HCT116 (cell line): ENCODE measurements at regions not wholly inside any gene's neighbourhood (a gene's known extent, or its start where the extent isn't known, plus 50 kb on each side); places are given as distances from the start of the nearest gene placed in this dataset.

Experiments used
- ATAC-seq: fragments of 200-7000 bp; cut with Tn5 transposase; 2 replicates; pipeline ENCODE4 v1.9.1; 2020; ENCODE audit warnings: mild to moderate bottlenecking, moderate library complexity
- BruUV-seq: library from RNA; stranded (reverse); fragments of 400-500 nt; replicated peaks from 2 replicates; lab custom pipeline; 2021; lab: Mats Ljungman, UMichigan
- CTCF ChIA-PET: fragments of 300-600 bp; sonication (Branson Sonifier 250); formaldehyde crosslinking; loops from one replicate; lab custom pipeline; 2021; ENCODE audit warnings: antibody characterized with exemption; lab: Charles Lee
- POLR2A ChIA-PET: fragments of 300-600, 350-600 bp; sonication (Branson Sonifier 250); formaldehyde crosslinking; loops from one replicate; lab custom pipeline; 2021; ENCODE audit warnings: antibody characterized with exemption; lab: Charles Lee
- RAD21 ChIA-PET, 2 experiments: fragments of 300-600 bp; sonication (Branson Sonifier 250); formaldehyde crosslinking; loops; one replicate each; lab custom pipeline; 2023; ENCODE audit warnings: low total read pairs in 2 of 2; ENCODE audit not compliant: uncharacterized antibody in 2 of 2, unreplicated experiment in 2 of 2, low non-redundant PET in 1 of 2; lab: Charles Lee
- DNase-seq: peaks from one replicate; pipeline ENCODE4 v3.0.0-alpha.2; 2010; ENCODE audit warnings: low read depth, low spot score
- H2AFZ ChIP-seq: fragments of 200-600 bp; shearing (Covaris generic), sonication (generic); 2 replicates; pipeline ENCODE4 v1.6.1; 2017; ENCODE audit warnings: low read depth, mixed run types, mixed read lengths, antibody characterized with exemption, low read length; ENCODE audit not compliant: poor library complexity, severe bottlenecking
- H3K27ac ChIP-seq: 2 replicates; pipeline ENCODE4 v1.5.1; 2012; ENCODE audit warnings: low read depth, low read length
- H3K27me3 ChIP-seq: fragments of 200-600 bp; sonication (generic); 2 replicates; pipeline ENCODE4 v1.6.1; 2016; ENCODE audit warnings: mixed run types, low read length, mixed read lengths; ENCODE audit not compliant: insufficient read depth
- H3K36me3 ChIP-seq, 2 experiments: fragments of 200-500 bp in 1 of 2; fragments of 200-600 bp in 1 of 2; sonication (Bioruptor generic) in 1 of 2; sonication (generic) in 1 of 2; 2 replicates each; pipeline versions ENCODE4 v1.5.1 to v1.6.1; 2014 to 2016; ENCODE audit warnings: low read length in 2 of 2, inconsistent platforms in 1 of 2, mixed read lengths in 1 of 2, mixed run types in 1 of 2; ENCODE audit not compliant: insufficient read depth in 2 of 2, control insufficient read depth in 1 of 2
- H3K4me1 ChIP-seq, 2 experiments: fragments of 200-600 bp in 1 of 2; sonication (generic) in 1 of 2; 2 replicates each; pipeline versions ENCODE4 v1.5.1 to v1.6.1; 2012 to 2017; ENCODE audit warnings: low read length in 2 of 2, inconsistent platforms in 1 of 2, mild to moderate bottlenecking in 1 of 2, mixed read lengths in 1 of 2, mixed run types in 1 of 2, moderate library complexity in 1 of 2; ENCODE audit not compliant: insufficient read depth in 2 of 2, control insufficient read depth in 1 of 2
- H3K4me2 ChIP-seq: fragments of 200-600 bp; sonication (generic); 2 replicates; pipeline ENCODE4 v1.6.1; 2017; ENCODE audit warnings: mixed run types, low read length, mixed read lengths
- H3K4me3 ChIP-seq, 2 experiments: fragments of 200-600 bp in 1 of 2; sonication (generic) in 1 of 2; replicated peaks in 1 of 2; 2 replicates each; pipeline ENCODE4 v1.5.1; 2011 to 2016; ENCODE audit warnings: low read length in 2 of 2, control low read depth in 1 of 2, low read depth in 1 of 2, mild to moderate bottlenecking in 1 of 2, mixed read lengths in 1 of 2, mixed run types in 1 of 2
- H3K79me2 ChIP-seq: fragments of 200-600 bp; sonication (generic); 2 replicates; pipeline ENCODE4 v1.6.1; 2017; ENCODE audit warnings: mild to moderate bottlenecking, mixed run types, low read length, moderate library complexity, mixed read lengths; ENCODE audit not compliant: insufficient read depth
- H3K9ac ChIP-seq: fragments of 200-600 bp; sonication (generic); 2 replicates; pipeline ENCODE4 v1.6.1; 2016; ENCODE audit warnings: low read length, mixed read lengths
- H3K9me2 ChIP-seq: fragments of 200-600 bp; sonication (generic), shearing (Covaris generic); 2 replicates; pipeline ENCODE4 v1.6.1; 2017; ENCODE audit warnings: mixed run types, mild to moderate bottlenecking, moderate library complexity; ENCODE audit not compliant: insufficient read depth
- H3K9me3 ChIP-seq, 2 experiments: fragments of 200-500 bp in 1 of 2; fragments of 200-600 bp in 1 of 2; sonication (Bioruptor generic) in 1 of 2; sonication (generic) in 1 of 2; 2 replicates each; pipeline ENCODE4 v1.6.1; 2014 to 2017; ENCODE audit warnings: low read length in 2 of 2, mixed read lengths in 2 of 2, inconsistent platforms in 1 of 2, low read depth in 1 of 2, mild to moderate bottlenecking in 1 of 2, mixed run types in 1 of 2, moderate library complexity in 1 of 2; ENCODE audit not compliant: control insufficient read depth in 1 of 2, insufficient read depth in 1 of 2
- H4K20me1 ChIP-seq: fragments of 200-600 bp; sonication (generic), shearing (Covaris generic); 2 replicates; pipeline ENCODE4 v1.6.1; 2017; ENCODE audit warnings: mixed run types, mild to moderate bottlenecking, moderate library complexity; ENCODE audit not compliant: insufficient read depth
- CBX3 ChIP-seq: IDR thresholded peaks from 2 replicates; pipeline ENCODE4 v1.6.1; 2012; ENCODE audit warnings: low read depth
- CEBPB ChIP-seq: IDR thresholded peaks from 2 replicates; pipeline ENCODE4 v1.6.1; 2012; ENCODE audit warnings: low read depth
- ELF1 ChIP-seq: IDR thresholded peaks from 2 replicates; pipeline ENCODE4 v1.6.1; 2012; ENCODE audit warnings: low read depth, borderline replicate concordance
- EZH2 ChIP-seq: fragments of 200-600 bp; sonication (generic); IDR thresholded peaks from 2 replicates; pipeline ENCODE4 v1.6.1; 2017; ENCODE audit warnings: antibody characterized with exemption, mixed run types
- EZH2phosphoT487 ChIP-seq: fragments of 200-600 bp; IDR thresholded peaks from 2 replicates; pipeline ENCODE4 v1.6.1; 2018; ENCODE audit warnings: antibody characterized with exemption, borderline replicate concordance
- FOSL1 ChIP-seq: IDR thresholded peaks from 2 replicates; pipeline ENCODE4 v1.6.1; 2012; ENCODE audit warnings: low read depth
- JUND ChIP-seq: IDR thresholded peaks from 2 replicates; pipeline ENCODE4 v1.6.1; 2012
- POLR2A ChIP-seq: IDR thresholded peaks from 2 replicates; pipeline ENCODE4 v1.7.0; 2011; ENCODE audit warnings: borderline replicate concordance; ENCODE audit not compliant: insufficient read depth, insufficient read length; ENCODE audit errors: extremely low read depth
- POLR2AphosphoS5 ChIP-seq: IDR thresholded peaks from 2 replicates; pipeline ENCODE4 v1.6.1; 2011; ENCODE audit warnings: mild to moderate bottlenecking, low read depth, low read length, moderate library complexity
- SIN3A ChIP-seq: IDR thresholded peaks from 2 replicates; pipeline ENCODE4 v1.6.1; 2012; ENCODE audit warnings: low read depth
- TCF7L2 ChIP-seq: IDR thresholded peaks from 2 replicates; pipeline ENCODE4 v1.7.0; 2011; ENCODE audit warnings: borderline replicate concordance, inconsistent platforms; ENCODE audit not compliant: insufficient read depth, insufficient read length; ENCODE audit errors: extremely low read depth
- YY1 ChIP-seq: IDR thresholded peaks from 2 replicates; pipeline ENCODE4 v1.6.1; 2011; ENCODE audit warnings: low read length, low read depth, moderate library complexity, mild to moderate bottlenecking; ENCODE audit not compliant: insufficient replicate concordance; ENCODE audit errors: extremely low read depth
- ZFX ChIP-seq: fragments of 450-650 bp; IDR thresholded peaks from 2 replicates; pipeline ENCODE4 v1.6.1; 2017
- ZNF274 ChIP-seq: fragments of 200-500 bp; sonication (Bioruptor generic); IDR thresholded peaks from 2 replicates; pipeline ENCODE4 v1.6.1; 2014; ENCODE audit warnings: mild to moderate bottlenecking, low read depth, low read length, inconsistent platforms
- intact Hi-C: fragments of 100-400 bp; cut with micrococcal nuclease; formaldehyde crosslinking; loops from 2 replicates; pipeline ENCODE4 v1.10.0; 2022
- TF ChIP-seq, protein P1 (sequence below): IDR thresholded peaks from 2 replicates; pipeline ENCODE4 v1.6.1; 2012
- TF ChIP-seq, protein P2 (sequence below), 3 experiments: fragments of 200-600 bp in 1 of 3; sonication (generic) in 1 of 3; IDR thresholded peaks in 2 of 3; conservative IDR thresholded peaks in 1 of 3; 2 replicates each; pipeline ENCODE4 v1.5.1; 2012 to 2017; ENCODE audit warnings: low read depth in 2 of 3, low read length in 2 of 3, antibody characterized with exemption in 1 of 3, borderline replicate concordance in 1 of 3, control low read depth in 1 of 3, mild to moderate bottlenecking in 1 of 3, mixed read lengths in 1 of 3, mixed run types in 1 of 3, moderate library complexity in 1 of 3; ENCODE audit not compliant: insufficient read depth in 1 of 3
- TF ChIP-seq, protein P3 (sequence below): IDR thresholded peaks from 2 replicates; pipeline ENCODE4 v1.6.1; 2012; ENCODE audit warnings: low read depth

DNA sequence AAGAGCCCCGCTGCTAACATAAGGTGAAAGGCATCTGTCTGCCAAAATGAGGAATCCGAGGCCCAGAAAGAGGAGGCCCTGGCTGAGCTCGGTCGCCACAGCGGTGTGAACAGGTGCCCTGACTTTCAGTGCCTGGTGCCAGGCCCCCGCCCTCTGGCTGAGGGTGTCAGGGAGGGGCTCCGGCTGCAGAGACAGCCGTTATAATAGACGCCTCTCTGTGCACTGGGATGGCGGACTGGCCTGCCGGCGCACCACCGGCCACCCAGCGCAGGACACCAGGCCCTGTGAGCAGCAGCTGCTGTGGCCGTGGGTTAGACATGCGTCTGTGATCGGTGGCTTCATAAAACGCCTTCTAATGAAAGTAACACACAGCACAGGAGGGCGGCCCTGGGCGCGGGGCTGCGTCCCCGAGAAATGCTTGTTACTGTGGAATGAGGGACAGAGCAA, 51.4 kb upstream of the ACTRT2 start:
- ChIA-PET CTCF (no interaction called here), RAD21 (no interaction called here), POLR2A (no interaction called here)
- Histone ChIP-seq H3K4me1 (no peaks in the 10 kb centered on the region), H3K36me3 (no peaks in the 10 kb centered on the region), H3K9me2 (no peaks in the 10 kb centered on the region), H3K27ac (no peak overlapping the region), H3K9me3 (no peaks in the 10 kb centered on the region), H2AFZ (no peak overlapping the region), H3K27me3 (no peaks in the 10 kb centered on the region), H4K20me1 (no peaks in the 10 kb centered on the region), H3K4me3 (no peak overlapping the region), H3K4me2 (no peak overlapping the region), H3K79me2 (no peaks in the 10 kb centered on the region), H3K9ac (no peak overlapping the region)
- TF ChIP-seq JUND = no peak
- no peak for TF ChIP-seq FOSL1
- TF ChIP-seq YY1 = no peak
- TF ChIP-seq CEBPB = no peak
- no peak for TF ChIP-seq CBX3
- TF ChIP-seq, protein P1, sequence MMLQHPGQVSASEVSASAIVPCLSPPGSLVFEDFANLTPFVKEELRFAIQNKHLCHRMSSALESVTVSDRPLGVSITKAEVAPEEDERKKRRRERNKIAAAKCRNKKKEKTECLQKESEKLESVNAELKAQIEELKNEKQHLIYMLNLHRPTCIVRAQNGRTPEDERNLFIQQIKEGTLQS = no peak
- no peak for TF ChIP-seq EZH2phosphoT487
- no peak for TF ChIP-seq ZFX
- TF ChIP-seq, protein P2, sequence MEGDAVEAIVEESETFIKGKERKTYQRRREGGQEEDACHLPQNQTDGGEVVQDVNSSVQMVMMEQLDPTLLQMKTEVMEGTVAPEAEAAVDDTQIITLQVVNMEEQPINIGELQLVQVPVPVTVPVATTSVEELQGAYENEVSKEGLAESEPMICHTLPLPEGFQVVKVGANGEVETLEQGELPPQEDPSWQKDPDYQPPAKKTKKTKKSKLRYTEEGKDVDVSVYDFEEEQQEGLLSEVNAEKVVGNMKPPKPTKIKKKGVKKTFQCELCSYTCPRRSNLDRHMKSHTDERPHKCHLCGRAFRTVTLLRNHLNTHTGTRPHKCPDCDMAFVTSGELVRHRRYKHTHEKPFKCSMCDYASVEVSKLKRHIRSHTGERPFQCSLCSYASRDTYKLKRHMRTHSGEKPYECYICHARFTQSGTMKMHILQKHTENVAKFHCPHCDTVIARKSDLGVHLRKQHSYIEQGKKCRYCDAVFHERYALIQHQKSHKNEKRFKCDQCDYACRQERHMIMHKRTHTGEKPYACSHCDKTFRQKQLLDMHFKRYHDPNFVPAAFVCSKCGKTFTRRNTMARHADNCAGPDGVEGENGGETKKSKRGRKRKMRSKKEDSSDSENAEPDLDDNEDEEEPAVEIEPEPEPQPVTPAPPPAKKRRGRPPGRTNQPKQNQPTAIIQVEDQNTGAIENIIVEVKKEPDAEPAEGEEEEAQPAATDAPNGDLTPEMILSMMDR (IDR thresholded peaks at IDR 0.05 in 2 of 3, conservative IDR thresholded peaks at IDR 0.05 in 1 of 3; ENCODE audit: borderline replicate concordance in 1 of 3, insufficient read depth in 1 of 3, low read depth in 2 of 3, low read length in 2 of 3) = no peak
- no peak for TF ChIP-seq TCF7L2
- TF ChIP-seq ZNF274 = no peak
- TF ChIP-seq, protein P3, sequence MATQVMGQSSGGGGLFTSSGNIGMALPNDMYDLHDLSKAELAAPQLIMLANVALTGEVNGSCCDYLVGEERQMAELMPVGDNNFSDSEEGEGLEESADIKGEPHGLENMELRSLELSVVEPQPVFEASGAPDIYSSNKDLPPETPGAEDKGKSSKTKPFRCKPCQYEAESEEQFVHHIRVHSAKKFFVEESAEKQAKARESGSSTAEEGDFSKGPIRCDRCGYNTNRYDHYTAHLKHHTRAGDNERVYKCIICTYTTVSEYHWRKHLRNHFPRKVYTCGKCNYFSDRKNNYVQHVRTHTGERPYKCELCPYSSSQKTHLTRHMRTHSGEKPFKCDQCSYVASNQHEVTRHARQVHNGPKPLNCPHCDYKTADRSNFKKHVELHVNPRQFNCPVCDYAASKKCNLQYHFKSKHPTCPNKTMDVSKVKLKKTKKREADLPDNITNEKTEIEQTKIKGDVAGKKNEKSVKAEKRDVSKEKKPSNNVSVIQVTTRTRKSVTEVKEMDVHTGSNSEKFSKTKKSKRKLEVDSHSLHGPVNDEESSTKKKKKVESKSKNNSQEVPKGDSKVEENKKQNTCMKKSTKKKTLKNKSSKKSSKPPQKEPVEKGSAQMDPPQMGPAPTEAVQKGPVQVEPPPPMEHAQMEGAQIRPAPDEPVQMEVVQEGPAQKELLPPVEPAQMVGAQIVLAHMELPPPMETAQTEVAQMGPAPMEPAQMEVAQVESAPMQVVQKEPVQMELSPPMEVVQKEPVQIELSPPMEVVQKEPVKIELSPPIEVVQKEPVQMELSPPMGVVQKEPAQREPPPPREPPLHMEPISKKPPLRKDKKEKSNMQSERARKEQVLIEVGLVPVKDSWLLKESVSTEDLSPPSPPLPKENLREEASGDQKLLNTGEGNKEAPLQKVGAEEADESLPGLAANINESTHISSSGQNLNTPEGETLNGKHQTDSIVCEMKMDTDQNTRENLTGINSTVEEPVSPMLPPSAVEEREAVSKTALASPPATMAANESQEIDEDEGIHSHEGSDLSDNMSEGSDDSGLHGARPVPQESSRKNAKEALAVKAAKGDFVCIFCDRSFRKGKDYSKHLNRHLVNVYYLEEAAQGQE = no peak
- TF ChIP-seq SIN3A = no peak
- no peak for TF ChIP-seq POLR2AphosphoS5
- no peak for TF ChIP-seq EZH2
- no peak for TF ChIP-seq ELF1
- no peak for TF ChIP-seq POLR2A
- intact Hi-C loops = no loop called here
- DNase-seq (no peak), ATAC-seq (no peak)
- no TSS peak for BruUV-seq
